ENCODE measurements at regions not wholly inside any gene's neighbourhood (a gene's known extent, or its start where the extent isn't known, plus 50 kb on each side); places are given as distances from the start of the nearest gene placed in this dataset.
"Not testable (repeated sequence)": the region's sequence is repeated elsewhere in the genome, so short reads cannot be mapped to it uniquely, and the experiment has no call there.

DNA sequence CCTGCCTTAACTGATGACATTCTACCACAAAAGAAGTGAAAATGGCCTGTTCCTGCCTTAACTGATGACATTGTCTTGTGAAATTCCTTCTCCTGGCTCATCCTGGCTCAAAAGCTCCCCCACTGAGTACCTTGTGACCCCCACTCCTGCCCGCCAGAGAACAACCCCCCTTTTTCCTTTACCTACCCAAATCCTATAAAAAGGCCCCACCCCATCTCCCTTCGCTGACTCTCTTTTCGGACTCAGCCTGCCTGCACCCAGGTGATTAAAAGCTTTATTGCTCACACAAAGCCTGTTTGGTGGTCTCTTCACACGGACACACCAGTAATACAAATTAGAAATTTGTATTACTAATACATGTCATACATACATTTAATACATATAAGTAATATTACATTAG, 489.9 kb upstream of the IMPG1 start:
- DNase-seq; in situ Hi-C loops (cut with HindIII; ENCODE audit: low pct_ligation_motif_present, low pct_unique_long_range_greater_than_20kb, low sequenced_read_pairs): not testable (repeated sequence)

DNA sequence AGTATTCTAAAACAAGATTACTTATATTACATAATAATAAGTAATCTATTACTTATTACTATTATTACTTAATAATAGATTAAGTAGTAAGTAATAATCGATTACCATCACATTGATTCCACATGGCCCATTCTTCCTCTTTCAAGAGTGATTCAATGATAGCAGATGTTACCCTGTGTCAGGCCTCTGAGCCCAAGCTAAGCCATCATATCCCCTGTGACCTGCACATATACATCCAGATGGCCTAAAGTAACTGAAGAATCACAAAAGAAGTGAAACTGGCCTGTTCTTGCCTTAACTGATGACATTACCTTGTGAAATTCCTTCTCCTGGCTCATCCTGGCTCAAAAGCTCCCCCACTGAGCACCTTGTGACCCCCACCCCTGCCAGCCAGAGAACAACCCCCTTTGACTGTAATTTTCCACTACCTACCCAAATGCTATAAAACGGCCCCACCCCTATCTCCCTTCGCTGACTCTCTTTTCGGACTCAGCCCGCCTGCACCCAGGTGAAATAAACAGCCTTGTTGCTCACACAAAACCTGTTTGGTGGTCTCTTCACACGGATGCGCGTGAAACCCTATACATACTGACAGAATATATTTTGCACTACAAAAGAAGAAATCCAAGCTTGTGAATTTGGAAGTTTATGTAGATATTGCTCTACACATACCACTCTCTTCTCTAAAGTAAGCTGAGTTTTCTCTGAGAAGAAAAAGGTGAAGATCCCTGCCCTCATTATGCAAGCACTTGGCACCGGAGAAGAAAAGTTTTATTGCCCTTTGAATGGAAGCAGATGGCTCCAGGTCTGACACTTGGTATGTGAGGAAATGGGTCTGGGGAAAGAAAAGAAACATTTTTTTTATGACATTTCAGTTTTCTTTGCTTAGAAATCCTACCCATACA, 488.6 kb upstream of the IMPG1 start:
- in situ Hi-C loops (cut with HindIII; ENCODE audit: low pct_ligation_motif_present, low pct_unique_long_range_greater_than_20kb, low sequenced_read_pairs), result not testable (repeated sequence)

DNA sequence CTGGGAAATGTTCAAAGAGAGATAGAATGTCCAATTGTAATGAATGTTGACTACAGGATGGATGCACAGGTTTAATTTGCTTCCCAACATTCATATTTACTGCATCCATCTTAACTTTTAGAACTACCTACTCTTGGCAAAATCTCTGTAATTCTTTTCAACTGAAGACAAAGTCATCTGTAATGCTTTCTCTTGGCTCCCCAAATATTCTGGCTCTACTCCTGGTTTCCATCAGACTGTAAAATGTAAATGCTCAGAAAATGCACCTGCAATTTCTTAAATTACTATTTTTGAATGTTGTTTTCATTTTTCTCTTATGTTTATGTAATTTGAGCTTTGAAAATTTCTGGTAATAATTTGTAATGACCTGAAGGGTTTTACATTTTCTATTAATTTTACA, 480.8 kb upstream of the IMPG1 start:
- no peak for DNase-seq
- in situ Hi-C loops (cut with HindIII; ENCODE audit: low pct_ligation_motif_present, low pct_unique_long_range_greater_than_20kb, low sequenced_read_pairs), result no loop called here

More for the DNA sequence above, 488.6 kb upstream of the IMPG1 start:
- DNase-seq, result not testable (repeated sequence)

DNA sequence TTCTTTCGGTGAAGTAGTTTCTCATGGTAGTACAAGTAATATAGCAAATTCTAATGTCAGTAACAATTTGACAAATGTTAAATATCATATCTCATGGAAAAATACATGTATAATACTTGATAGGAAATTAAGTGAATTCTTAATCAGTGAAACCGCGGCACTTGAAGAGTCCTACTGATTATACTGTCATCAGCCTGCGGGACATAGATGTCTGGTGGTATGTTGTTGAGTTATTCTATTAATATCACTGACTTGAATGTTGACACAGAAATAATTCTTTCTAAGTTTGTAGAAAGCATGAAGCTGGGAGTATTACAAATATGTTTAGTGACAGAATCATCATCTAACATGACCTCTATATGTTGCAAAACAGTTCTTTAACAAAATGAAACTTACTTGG, 479.8 kb upstream of the IMPG1 start:
- in situ Hi-C loops (cut with HindIII; ENCODE audit: low pct_ligation_motif_present, low pct_unique_long_range_greater_than_20kb, low sequenced_read_pairs), result no loop called here
- no peak for DNase-seq

DNA sequence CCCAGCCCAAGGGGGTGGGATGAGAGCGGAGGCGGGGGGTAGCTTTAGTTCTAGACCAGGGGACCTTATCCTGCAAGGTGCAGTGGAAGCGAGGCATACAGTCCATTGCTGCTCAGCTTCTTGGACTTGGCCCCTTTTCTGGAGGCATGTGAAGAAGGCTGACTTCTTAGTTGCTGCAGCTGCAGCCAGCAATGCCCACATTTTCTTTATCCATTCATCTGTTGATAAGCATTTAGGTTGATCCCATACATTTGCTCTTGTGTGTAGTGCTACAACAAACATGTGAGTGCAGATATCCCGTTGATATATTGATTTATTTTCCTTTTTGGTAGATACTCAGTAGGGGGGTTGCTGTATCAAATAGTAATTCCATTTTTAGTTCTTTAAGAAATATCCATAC, 461.2 kb upstream of the IMPG1 start:
- in situ Hi-C loops (cut with HindIII; ENCODE audit: low pct_ligation_motif_present, low pct_unique_long_range_greater_than_20kb, low sequenced_read_pairs), result no loop called here
- DNase-seq, result no peak

DNA sequence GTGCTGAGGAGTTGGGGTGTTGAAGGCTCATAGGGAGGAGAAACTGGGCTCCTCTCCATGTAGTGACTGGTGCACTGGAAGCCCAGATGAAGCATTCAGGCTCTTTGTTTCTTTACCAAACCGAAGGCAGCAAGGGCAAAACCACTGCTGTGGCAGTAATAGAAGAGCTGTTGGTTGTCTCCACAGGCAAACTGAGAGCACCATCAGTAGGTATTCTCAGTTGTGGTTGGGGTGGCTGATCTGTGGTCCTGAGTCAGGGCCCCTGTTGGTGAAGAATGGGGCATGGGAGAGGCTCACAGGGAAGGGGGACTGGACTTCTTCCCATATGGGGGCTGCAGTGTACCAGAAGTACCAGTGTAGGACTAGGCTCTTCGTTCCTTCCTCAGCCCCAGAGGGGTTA, 460.2 kb upstream of the IMPG1 start:
- DNase-seq, result no peak
- in situ Hi-C loops (cut with HindIII; ENCODE audit: low pct_ligation_motif_present, low pct_unique_long_range_greater_than_20kb, low sequenced_read_pairs), result no loop called here

DNA sequence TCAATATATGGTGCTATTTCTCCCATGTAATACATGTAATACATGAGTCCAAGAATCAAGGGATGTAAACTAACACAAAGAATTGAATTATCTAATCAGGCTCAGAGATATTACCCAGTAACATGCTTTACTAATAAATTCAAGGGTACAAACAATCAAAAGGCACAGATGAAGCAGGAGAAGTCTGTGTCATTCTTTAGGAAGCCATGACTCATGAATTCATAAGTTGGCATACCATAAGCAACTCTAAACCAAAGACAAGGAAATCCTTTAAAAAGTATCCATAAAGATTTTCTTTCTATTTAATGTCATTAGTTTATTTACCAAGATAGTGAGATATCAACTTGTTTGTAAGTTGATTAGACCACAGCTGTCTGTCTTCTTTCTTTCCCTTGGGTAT, 446.0 kb upstream of the IMPG1 start:
- DNase-seq, result no peak
- in situ Hi-C loops (cut with HindIII; ENCODE audit: low pct_ligation_motif_present, low pct_unique_long_range_greater_than_20kb, low sequenced_read_pairs), result no loop called here

DNA sequence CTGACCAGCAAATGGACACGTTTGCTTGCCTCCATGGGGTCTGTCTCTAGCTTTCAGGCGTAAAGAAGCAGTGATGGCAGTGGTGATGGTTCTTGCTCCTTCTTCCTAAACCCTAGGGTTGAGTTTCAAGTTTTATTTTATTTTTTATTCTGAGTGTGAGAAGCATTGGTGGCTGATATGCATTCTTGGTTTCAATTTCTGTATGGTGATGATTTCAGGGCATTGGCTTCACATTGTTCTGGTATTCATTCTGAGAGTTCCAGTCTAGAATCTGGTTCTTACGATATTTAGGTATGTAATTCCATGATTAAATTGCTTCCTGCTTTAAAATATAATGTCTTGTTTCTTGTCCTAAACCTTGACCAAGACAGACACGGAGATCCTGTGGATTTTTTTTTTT, 444.5 kb upstream of the IMPG1 start:
- DNase-seq, result no peak
- in situ Hi-C loops (cut with HindIII; ENCODE audit: low pct_ligation_motif_present, low pct_unique_long_range_greater_than_20kb, low sequenced_read_pairs), result no loop called here

DNA sequence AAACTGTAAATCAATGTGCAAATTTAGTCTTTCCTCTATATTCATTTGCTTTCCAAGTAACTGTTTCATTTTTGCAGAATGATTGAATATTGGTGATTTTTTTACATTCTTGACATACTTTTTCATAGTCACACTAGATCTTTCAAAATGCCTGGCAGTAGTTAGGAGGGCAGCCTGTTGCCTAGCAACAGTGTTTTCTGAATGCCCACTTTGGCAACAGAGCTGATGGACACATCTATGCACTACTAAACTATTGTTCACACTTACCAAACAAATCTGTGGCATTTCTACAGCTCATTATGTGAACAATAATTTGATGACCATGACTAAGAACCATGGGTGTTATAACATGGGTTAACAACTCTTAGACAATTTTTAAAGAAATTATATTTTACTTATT, 438.0 kb upstream of the IMPG1 start:
- no peak for DNase-seq
- in situ Hi-C loops (cut with HindIII; ENCODE audit: low pct_ligation_motif_present, low pct_unique_long_range_greater_than_20kb, low sequenced_read_pairs), result no loop called here

DNA sequence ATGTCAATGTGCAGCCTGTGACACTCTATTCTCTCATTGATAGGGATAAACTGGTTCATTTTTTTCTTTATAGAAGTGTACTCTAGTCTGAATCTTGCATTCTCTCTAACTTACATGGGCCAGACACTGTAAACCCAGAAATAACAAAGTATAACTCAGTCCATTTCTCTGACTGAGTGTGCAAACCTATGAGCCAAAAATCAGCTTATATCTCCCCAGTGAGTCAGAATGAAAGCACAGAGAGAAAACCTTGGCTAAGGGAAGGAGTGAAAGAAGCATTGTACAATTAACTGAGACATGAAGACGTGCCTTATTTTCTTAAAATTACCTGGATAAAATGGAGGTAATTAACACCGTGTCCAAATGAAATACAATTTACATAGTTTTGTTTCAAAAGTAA, 436.9 kb upstream of the IMPG1 start:
- in situ Hi-C loops (cut with HindIII; ENCODE audit: low pct_ligation_motif_present, low pct_unique_long_range_greater_than_20kb, low sequenced_read_pairs), result no loop called here
- no peak for DNase-seq

DNA sequence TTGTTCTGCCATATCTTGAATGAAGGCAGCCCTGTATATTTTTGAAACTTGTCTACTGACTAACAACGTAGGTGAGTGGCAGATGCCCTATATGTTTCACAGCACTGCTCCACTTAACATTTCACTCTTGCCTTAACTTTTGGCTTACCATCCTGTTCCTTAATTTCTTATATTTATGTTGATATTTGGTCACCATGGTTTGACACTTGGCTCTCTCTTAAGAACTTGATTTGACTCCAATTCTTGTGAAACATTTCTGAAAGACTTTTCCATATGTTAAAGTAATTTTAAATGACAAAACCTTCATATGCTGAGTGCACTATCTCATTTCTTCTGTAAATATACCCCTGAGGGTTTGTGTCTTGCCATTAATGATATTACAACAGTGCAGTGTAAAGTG, 434.3 kb upstream of the IMPG1 start:
- DNase-seq, result no peak
- in situ Hi-C loops (cut with HindIII; ENCODE audit: low pct_ligation_motif_present, low pct_unique_long_range_greater_than_20kb, low sequenced_read_pairs), result no loop called here

DNA sequence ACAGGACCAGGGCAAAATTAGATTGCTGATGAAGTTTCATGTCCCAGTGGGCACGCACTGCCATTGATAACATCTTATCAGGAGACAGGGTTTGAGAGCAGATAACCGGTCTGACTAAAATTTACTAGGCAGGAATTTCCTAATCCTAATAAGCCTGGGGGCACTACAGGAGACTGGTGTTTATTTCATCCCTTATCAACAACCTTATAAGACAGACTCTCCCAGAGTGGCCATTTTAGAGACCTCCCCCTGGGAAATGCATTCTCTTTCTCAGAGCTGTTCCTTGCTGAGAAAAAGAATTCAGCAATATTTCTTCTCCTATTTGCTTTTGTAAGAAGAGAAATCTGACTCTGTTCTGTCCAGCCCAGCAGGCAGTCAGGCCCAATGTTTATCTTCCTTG, 423.4 kb upstream of the IMPG1 start:
- no peak for DNase-seq
- in situ Hi-C loops (cut with HindIII; ENCODE audit: low pct_ligation_motif_present, low pct_unique_long_range_greater_than_20kb, low sequenced_read_pairs), result no loop called here

DNA sequence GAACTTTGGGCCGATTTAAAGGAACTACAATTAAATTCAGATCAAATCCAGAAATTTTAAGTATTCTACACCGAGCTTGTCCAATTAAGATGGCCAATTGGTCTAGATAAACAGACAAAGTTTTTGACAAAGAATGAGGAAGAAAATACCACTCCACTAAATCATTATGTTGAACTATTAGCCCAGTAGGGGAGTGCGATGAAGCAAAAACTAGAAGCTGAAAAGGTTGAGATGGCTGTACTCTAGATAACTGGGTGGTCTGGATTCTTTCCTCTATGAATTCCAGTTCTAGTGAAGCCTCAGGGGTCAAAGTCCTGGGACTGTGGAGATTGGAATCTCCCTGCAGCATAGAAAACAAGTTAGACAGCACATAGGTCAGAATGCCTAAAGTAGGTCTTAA, 418.9 kb upstream of the IMPG1 start:
- in situ Hi-C loops (cut with HindIII; ENCODE audit: low pct_ligation_motif_present, low pct_unique_long_range_greater_than_20kb, low sequenced_read_pairs); DNase-seq: not testable (repeated sequence)

DNA sequence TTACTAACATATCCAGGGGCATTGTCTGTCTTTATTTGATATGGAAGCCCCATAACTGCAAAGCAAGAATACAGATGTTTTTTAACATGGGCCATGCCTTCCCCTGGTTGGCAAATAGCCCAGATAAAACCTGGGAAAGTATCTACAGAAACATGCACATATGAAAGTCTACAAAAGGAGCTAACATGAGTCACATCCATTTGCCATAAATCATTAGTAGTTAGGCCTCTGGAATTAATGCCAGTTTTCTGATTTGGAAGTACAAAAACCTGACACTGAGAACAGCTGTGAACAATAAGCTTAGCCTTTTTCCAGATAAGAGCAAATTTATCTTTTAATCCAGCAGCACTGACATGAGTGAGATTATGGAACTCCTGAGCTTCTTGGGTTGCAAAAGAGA, 418.0 kb upstream of the IMPG1 start:
- in situ Hi-C loops (cut with HindIII; ENCODE audit: low pct_ligation_motif_present, low pct_unique_long_range_greater_than_20kb, low sequenced_read_pairs), result no loop called here
- DNase-seq, result no peak

DNA sequence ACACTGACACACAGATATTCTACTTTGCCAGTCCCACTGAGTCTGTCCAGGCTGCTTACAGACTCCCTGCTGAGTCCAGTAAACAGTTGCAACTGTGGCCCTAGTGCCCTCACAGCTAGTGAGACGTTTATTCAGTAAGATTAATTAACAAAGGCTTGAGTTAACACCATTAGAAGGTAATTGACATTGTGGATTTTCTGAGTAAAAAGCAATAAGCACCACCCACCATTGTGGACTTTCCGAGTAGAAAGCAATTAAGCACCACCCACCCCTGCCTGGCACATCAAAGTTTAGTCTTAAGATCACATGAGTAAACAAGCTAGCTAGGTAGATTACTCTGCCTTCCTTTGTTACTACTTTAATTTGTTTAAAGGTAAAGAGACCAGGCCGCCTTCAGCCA, 408.6 kb upstream of the IMPG1 start:
- in situ Hi-C loops (cut with HindIII; ENCODE audit: low pct_ligation_motif_present, low pct_unique_long_range_greater_than_20kb, low sequenced_read_pairs), result no loop called here
- no peak for DNase-seq

DNA sequence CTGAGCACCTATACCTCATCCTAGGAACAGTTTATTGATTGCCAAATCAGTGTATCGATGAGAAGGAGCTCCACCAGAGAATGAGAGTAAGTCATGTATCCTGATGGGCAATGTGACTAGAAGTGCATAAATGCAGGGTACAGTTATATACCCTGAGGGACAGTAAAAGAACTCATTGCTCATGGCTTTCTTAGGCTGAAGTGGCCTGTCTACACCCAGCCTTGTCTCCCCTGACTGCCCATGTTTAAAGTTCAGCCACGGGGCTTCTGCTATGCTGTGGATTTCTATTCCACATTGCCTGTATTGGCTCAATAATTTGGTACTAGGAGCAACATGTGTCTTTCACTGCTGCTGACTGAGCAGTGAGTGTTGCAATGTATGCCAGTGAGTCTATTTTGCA, 400.4 kb upstream of the IMPG1 start:
- in situ Hi-C loops (cut with HindIII; ENCODE audit: low pct_ligation_motif_present, low pct_unique_long_range_greater_than_20kb, low sequenced_read_pairs), result no loop called here
- no peak for DNase-seq

DNA sequence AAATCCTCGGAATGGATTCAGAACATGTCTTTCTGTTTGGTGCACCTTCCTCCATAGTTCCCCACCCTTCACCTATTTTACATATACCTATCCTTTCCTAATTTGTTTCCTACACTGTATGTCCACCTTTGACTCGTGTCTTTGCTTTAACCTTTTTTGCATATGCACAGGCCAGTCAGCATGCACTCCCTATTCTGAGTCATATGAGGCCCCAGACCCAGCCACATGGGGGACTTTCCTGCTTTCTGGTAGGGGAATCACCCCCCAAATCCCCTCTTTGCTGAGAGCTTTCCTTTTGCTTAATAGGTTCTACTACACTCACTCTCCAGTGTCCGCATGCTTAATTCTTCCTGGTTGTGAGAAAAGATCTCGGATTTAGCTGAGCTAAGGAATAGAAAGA, 393.8 kb upstream of the IMPG1 start:
- in situ Hi-C loops (cut with HindIII; ENCODE audit: low pct_ligation_motif_present, low pct_unique_long_range_greater_than_20kb, low sequenced_read_pairs), result no loop called here
- no peak for DNase-seq

DNA sequence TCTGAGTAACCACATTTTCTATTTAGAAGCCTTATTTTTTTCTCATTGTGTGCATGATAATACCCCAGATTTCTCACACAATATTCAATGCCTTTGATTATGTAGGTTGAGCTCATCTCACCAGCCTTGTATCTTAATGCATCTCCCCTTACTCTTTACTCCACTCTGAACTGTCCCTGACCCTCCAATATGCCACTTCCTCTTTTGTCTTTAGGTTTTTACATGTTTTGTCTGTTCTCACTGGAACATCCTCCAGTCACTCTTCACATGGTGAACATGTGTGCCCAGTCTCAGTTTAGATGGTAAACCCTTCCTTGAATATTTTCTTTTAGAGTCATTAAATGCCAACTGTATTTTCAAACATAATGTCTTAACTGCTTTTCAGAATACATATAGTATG, 392.9 kb upstream of the IMPG1 start:
- no peak for DNase-seq
- in situ Hi-C loops (cut with HindIII; ENCODE audit: low pct_ligation_motif_present, low pct_unique_long_range_greater_than_20kb, low sequenced_read_pairs), result no loop called here

DNA sequence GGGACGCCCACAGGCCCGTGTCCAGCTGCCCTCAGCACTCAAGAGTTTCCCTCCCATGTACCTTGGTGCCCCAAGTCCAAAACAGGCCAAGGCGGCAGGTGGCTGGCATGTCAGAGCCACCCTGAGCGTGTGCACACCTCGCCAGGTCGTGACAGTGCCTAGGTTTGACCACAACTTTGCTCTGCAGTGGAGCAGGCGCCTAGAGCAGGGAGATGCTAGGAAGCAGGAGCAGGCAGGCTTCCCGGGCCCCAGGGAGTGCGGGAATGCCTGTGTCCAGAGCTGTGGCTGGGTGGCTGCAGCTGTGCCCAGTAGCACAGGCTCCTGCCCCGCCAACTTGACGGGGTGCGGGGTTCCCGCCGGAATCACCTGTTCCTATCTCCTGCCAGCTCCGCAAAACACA, 380.8 kb upstream of the IMPG1 start:
- no peak for DNase-seq
- in situ Hi-C loops (cut with HindIII; ENCODE audit: low pct_ligation_motif_present, low pct_unique_long_range_greater_than_20kb, low sequenced_read_pairs), result no loop called here

DNA sequence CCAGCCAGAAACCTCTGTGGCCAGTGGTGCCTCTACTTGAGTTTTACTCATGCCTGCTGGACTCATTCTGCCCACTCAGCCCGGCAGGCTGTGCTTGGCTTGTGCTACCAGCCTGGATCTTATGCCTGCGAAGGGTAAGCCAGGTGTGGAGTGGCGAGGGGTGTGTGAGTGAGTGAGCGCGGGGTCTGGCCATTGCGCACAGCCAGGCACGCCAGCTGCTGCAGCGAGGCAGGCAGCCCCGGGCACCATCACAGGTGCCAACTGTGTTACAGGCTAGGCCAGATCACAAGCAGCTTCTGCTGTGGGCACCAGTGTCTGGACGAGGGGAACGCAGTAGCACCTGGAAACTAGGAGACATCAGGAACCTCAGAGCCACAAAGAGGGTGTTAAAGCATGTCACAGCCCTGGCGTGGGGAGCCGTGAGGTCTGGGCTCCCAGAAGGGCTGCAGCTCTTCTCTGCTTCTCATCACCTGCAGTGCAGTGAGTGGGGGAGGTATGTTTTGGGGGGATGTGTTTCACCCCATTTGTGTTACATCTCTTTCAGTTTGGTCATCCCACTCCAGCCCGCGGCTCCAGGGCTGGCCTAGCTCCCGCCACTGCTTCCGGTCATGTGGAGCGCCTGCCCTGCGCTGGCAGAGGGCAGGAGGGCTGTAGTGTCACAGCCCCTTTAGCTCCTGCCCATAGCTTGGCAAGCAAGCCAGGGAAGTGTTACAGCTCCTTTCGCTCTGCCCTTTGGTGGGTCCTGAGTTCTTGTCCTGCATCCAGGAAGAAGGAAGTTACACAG, 379.7 kb upstream of the IMPG1 start:
- no peak for DNase-seq
- in situ Hi-C loops (cut with HindIII; ENCODE audit: low pct_ligation_motif_present, low pct_unique_long_range_greater_than_20kb, low sequenced_read_pairs), result no loop called here
